ENCODE measurements at regions not wholly inside any gene's neighbourhood (a gene's known extent, or its start where the extent isn't known, plus 50 kb on each side); places are given as distances from the start of the nearest gene placed in this dataset.
"Not testable (repeated sequence)": the region's sequence is repeated elsewhere in the genome, so short reads cannot be mapped to it uniquely, and the experiment has no call there.

DNA sequence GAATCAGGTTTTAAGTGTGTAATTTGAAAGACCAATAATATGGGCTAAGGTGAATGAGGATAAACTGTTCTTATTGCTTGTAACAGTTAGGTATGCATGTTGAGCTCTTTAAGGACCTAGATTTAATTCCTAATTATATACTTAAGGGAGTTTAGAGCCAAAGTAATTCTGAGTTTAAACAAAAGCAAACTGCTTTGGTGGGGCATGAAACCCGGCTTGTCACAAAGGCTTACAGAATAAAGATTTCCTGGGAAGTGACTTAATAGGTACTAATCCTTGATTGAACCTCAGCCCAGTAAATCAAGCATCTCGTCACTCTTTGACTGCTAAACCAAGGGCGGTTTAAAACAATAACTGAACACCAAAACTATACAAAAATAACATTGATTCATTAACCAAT, 1324.2 kb downstream of the RPA4 start:
- H3K9me3 Mint-ChIP-seq: peaks cover 26% of the 10 kb centered on the region
- POLR2A ChIA-PET: no interaction called here
- no peaks in the 10 kb centered on the region for H3K27me3 Mint-ChIP-seq (ENCODE audit: low read depth)
- peaks cover 11% of the 10 kb centered on the region for H3K36me3 Mint-ChIP-seq
- no peak overlapping the region for H3K4me3 Mint-ChIP-seq
- no peak overlapping the region for H3K27ac Mint-ChIP-seq
- peaks cover 11% of the 10 kb centered on the region for H3K4me1 Mint-ChIP-seq
- no peak for DNase-seq (ENCODE audit: low spot score)
- no peak for ATAC-seq
- CTCF ChIA-PET: no interaction called here
- TF ChIP-seq ZNF317 (CRISPR knock-in tag; IDR thresholded peaks at IDR 0.05; ENCODE audit: borderline replicate concordance, low read depth) (no peak), EMX1 (CRISPR knock-in tag; IDR thresholded peaks at IDR 0.05) (no peak), ELF4 (CRISPR knock-in tag; IDR thresholded peaks at IDR 0.05; ENCODE audit: low read depth) (no peak)
- TF ChIP-seq, protein P1, sequence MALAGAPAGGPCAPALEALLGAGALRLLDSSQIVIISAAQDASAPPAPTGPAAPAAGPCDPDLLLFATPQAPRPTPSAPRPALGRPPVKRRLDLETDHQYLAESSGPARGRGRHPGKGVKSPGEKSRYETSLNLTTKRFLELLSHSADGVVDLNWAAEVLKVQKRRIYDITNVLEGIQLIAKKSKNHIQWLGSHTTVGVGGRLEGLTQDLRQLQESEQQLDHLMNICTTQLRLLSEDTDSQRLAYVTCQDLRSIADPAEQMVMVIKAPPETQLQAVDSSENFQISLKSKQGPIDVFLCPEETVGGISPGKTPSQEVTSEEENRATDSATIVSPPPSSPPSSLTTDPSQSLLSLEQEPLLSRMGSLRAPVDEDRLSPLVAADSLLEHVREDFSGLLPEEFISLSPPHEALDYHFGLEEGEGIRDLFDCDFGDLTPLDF (CRISPR knock-in tag; IDR thresholded peaks at IDR 0.05): no peak

DNA sequence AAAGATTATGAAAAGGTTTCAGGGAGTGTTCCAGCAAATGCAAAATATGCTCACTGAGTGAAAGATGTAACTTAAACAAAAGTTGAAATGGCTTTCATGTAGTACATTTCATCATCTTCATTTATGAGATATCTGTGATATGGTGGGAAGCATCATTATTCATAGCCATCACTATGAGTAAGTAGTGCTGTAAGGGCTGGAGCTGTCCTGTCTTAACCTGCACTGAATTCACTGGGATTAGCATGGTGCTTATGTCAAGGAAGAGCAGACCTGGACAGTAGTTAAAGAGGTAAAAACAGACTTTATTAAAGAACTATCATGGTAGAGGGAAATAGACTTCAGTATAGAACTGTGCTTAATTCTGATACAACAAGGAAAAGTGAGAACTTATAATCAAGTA, 1347.3 kb downstream of the RPA4 start:
- ChIA-PET CTCF (no interaction called here), POLR2A (no interaction called here)
- Mint-ChIP-seq H3K27me3 (ENCODE audit: low read depth) (no peaks in the 10 kb centered on the region), H3K4me1 (peaks cover 17% of the 10 kb centered on the region), H3K9me3 (0 out of 2 replicates have a peak, but pooled peaks cover 5% of the 10 kb centered on the region), H3K4me3 (no peak overlapping the region), H3K36me3 (peaks cover 6% of the 10 kb centered on the region; the same call in 1 of the 2 replicates), H3K27ac (no peak overlapping the region; the same call in 1 of the 2 replicates)
- ATAC-seq (no peak), DNase-seq (ENCODE audit: low spot score) (no peak)
- no peak for TF ChIP-seq TCF7 (CRISPR knock-in tag; IDR thresholded peaks at IDR 0.05; ENCODE audit: low read depth)
- no peak for TF ChIP-seq ZNF396 (CRISPR knock-in tag; IDR thresholded peaks at IDR 0.05; ENCODE audit: borderline replicate concordance)
- TF ChIP-seq, protein P1 (CRISPR knock-in tag; IDR thresholded peaks at IDR 0.05): no peak
- TF ChIP-seq, protein P2, sequence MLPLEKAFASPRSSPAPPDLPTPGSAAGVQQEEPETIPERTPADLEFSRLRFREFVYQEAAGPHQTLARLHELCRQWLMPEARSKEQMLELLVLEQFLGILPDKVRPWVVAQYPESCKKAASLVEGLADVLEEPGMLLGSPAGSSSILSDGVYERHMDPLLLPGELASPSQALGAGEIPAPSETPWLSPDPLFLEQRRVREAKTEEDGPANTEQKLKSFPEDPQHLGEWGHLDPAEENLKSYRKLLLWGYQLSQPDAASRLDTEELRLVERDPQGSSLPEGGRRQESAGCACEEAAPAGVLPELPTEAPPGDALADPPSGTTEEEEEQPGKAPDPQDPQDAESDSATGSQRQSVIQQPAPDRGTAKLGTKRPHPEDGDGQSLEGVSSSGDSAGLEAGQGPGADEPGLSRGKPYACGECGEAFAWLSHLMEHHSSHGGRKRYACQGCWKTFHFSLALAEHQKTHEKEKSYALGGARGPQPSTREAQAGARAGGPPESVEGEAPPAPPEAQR (CRISPR knock-in tag; IDR thresholded peaks at IDR 0.05): no peak
- TF ChIP-seq NR1H2 (CRISPR knock-in tag; IDR thresholded peaks at IDR 0.05): no peak
- TF ChIP-seq, protein P3, sequence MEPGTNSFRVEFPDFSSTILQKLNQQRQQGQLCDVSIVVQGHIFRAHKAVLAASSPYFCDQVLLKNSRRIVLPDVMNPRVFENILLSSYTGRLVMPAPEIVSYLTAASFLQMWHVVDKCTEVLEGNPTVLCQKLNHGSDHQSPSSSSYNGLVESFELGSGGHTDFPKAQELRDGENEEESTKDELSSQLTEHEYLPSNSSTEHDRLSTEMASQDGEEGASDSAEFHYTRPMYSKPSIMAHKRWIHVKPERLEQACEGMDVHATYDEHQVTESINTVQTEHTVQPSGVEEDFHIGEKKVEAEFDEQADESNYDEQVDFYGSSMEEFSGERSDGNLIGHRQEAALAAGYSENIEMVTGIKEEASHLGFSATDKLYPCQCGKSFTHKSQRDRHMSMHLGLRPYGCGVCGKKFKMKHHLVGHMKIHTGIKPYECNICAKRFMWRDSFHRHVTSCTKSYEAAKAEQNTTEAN (CRISPR knock-in tag; IDR thresholded peaks at IDR 0.05): no peak
- TF ChIP-seq, protein P4, sequence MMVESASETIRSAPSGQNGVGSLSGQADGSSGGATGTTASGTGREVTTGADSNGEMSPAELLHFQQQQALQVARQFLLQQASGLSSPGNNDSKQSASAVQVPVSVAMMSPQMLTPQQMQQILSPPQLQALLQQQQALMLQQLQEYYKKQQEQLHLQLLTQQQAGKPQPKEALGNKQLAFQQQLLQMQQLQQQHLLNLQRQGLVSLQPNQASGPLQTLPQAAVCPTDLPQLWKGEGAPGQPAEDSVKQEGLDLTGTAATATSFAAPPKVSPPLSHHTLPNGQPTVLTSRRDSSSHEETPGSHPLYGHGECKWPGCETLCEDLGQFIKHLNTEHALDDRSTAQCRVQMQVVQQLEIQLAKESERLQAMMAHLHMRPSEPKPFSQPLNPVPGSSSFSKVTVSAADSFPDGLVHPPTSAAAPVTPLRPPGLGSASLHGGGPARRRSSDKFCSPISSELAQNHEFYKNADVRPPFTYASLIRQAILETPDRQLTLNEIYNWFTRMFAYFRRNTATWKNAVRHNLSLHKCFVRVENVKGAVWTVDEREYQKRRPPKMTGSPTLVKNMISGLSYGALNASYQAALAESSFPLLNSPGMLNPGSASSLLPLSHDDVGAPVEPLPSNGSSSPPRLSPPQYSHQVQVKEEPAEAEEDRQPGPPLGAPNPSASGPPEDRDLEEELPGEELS (CRISPR knock-in tag; IDR thresholded peaks at IDR 0.05): no peak
- no peak for TF ChIP-seq ZNF416 (CRISPR knock-in tag; IDR thresholded peaks at IDR 0.05)
- TF ChIP-seq, protein P5, sequence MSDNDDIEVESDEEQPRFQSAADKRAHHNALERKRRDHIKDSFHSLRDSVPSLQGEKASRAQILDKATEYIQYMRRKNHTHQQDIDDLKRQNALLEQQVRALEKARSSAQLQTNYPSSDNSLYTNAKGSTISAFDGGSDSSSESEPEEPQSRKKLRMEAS (CRISPR knock-in tag; IDR thresholded peaks at IDR 0.05): no peak
- TF ChIP-seq NR2C2 (CRISPR knock-in tag; IDR thresholded peaks at IDR 0.05): no peak
- TF ChIP-seq RELA (CRISPR knock-in tag; IDR thresholded peaks at IDR 0.05; ENCODE audit: borderline replicate concordance): no peak
- no peak for TF ChIP-seq KAT7 (CRISPR knock-in tag; IDR thresholded peaks at IDR 0.05; ENCODE audit: borderline replicate concordance)
- TF ChIP-seq ZNF423 (CRISPR knock-in tag; IDR thresholded peaks at IDR 0.05): no peak
- TF ChIP-seq, protein P6, sequence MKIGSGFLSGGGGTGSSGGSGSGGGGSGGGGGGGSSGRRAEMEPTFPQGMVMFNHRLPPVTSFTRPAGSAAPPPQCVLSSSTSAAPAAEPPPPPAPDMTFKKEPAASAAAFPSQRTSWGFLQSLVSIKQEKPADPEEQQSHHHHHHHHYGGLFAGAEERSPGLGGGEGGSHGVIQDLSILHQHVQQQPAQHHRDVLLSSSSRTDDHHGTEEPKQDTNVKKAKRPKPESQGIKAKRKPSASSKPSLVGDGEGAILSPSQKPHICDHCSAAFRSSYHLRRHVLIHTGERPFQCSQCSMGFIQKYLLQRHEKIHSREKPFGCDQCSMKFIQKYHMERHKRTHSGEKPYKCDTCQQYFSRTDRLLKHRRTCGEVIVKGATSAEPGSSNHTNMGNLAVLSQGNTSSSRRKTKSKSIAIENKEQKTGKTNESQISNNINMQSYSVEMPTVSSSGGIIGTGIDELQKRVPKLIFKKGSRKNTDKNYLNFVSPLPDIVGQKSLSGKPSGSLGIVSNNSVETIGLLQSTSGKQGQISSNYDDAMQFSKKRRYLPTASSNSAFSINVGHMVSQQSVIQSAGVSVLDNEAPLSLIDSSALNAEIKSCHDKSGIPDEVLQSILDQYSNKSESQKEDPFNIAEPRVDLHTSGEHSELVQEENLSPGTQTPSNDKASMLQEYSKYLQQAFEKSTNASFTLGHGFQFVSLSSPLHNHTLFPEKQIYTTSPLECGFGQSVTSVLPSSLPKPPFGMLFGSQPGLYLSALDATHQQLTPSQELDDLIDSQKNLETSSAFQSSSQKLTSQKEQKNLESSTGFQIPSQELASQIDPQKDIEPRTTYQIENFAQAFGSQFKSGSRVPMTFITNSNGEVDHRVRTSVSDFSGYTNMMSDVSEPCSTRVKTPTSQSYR (CRISPR knock-in tag; IDR thresholded peaks at IDR 0.05): no peak
- no peak for TF ChIP-seq ZNF232 (CRISPR knock-in tag; IDR thresholded peaks at IDR 0.05)

DNA sequence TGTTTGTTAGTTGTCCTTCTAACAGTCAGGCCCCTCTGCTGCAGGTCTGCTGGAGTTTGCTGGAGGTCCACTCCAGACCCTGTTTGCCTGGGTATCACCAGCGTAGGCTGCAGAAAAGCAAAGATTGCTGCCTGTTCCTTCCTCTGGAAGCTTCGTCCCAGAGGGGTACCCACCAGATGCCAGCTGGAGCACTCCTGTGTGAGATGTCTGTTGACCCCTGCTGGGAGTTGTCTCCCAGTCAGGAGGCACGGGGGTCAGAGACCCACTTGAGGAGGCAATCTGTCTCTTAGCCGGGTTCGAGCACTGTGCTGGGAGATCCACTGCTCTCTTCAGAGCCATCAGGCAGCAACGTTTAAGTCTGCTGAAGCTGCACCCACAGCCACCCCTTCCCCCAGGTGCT, 1356.4 kb downstream of the RPA4 start:
- CTCF ChIA-PET; DNase-seq (ENCODE audit: low spot score); H3K27ac Mint-ChIP-seq; POLR2A ChIA-PET; H3K27me3 Mint-ChIP-seq (ENCODE audit: low read depth); ATAC-seq; H3K4me3 Mint-ChIP-seq: not testable (repeated sequence)
- Mint-ChIP-seq H3K9me3 (peaks cover 20% of the 10 kb centered on the region), H3K36me3 (peaks cover 22% of the 10 kb centered on the region), H3K4me1 (peaks cover 11% of the 10 kb centered on the region; the same call in 1 of the 2 replicates)
